ENCODE measurements at regions not wholly inside any gene's neighbourhood (a gene's known extent, or its start where the extent isn't known, plus 50 kb on each side); places are given as distances from the start of the nearest gene placed in this dataset.

DNA sequence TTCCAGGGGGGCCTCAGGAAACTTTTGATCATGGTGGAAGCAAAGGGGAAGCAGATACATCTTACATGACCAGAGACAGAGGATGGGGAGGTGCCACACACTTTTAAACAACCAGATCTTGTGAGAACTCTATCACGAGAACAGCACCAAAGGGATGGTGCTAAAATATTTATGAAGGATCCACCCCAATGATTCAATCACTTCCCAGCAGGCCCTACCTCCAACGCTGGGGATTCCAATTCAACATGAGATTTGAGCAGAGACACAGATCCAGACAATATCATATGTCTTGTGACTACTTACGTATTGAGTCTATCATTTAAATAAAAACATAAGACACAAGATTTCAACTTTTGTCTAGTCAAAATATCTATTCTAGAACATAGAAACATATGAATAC lies 351.9 kb downstream of the EPM2A start:
- no peak for DNase-seq (ENCODE audit: low spot score)

GRCh38 chr6:145384503-145384902 lies 350.8 kb downstream of the EPM2A start:
- DNase-seq (ENCODE audit: low spot score): no peak

DNA sequence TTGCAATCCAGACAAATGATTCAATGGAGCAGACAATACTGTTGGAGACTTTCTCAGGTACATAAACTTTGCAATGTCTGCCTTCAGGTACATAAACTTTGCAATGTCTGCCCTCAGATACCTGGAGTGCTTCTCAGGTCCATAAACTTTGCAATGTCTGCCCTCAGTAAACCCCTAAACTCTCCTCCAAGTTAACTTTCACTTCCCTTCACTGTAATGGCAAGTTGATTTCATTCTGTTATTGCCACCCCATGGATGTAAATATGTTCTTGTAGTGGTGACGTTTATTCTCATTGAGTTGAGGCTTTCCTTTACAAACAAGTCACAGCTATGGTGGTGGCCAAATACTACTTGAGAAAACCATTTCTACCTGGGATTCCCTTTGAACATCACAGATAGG lies 338.8 kb downstream of the EPM2A start:
- DNase-seq (ENCODE audit: low spot score): no peak

DNA sequence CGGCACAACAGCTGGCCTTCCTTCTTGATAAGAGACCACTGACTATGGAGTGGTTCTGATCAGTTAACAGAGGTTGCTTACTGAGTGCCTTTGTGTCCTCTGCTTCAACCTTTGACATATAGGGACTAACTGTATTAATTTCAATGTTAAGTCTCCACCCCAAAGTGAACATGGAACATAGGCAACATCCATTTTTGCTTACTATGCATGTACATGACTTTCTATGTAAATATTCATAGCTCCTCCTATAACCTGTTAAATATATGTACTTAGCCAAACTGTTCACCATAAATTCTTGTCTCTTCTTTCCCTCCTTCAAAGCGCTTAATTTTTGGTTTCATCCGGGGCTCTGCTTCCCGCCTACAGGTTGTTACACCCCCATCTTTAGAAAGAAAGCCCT lies 334.8 kb downstream of the EPM2A start:
- no peak for DNase-seq (ENCODE audit: low spot score)

DNA sequence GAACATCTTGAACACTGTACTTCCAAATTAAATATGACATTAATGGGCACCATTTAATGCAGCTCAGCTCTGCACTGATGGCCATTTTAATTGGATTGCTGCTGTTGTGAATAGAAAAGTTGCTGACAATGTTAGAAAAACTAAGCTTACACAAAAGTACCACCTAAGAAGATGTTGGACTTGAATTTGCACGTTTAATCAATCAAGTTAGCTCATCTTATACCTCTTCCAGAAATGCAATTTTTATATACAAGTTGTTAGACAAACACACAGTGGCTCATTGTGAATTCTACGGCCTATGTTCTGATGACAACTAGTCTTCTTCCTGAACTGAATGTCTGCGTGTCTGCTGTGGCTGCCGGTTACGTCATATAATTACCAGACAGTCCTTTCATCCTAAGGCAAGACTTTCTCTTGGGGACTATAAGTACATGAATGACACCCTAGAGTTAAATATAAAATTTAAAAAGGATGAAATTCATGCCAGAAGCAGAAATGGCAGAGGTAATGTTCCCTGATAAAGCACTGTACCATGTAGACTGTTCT lies 330.2 kb downstream of the EPM2A start:
- no peak for DNase-seq (ENCODE audit: low spot score)

GRCh38 chr6:145406783-145407182 lies 328.5 kb downstream of the EPM2A start:
- no peak for DNase-seq (ENCODE audit: low spot score)

DNA sequence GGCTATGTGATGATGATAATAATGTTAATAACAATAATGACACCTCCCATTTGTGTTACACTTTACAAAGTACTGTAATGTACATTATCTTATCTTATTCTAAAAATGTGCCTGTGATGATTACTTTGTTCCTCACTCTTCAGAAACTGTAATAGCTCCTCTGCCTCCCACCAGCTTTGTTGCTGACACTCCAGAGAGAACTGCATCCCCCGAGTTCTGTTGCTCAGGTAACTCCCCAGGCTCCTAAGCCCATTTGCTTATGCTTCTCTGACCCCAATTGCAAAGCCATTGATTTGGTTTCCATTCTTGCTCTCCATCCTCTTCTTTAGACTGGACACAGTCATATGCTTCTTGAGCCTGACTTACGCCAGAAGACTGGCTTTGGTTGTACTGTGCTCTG lies 319.7 kb downstream of the EPM2A start:
- DNase-seq (ENCODE audit: low spot score): no peak

- no peak for DNase-seq (ENCODE audit: low spot score)
These were observed 314.7 kb downstream of the EPM2A start for GRCh38 chr6:145420599-145420998.

DNA sequence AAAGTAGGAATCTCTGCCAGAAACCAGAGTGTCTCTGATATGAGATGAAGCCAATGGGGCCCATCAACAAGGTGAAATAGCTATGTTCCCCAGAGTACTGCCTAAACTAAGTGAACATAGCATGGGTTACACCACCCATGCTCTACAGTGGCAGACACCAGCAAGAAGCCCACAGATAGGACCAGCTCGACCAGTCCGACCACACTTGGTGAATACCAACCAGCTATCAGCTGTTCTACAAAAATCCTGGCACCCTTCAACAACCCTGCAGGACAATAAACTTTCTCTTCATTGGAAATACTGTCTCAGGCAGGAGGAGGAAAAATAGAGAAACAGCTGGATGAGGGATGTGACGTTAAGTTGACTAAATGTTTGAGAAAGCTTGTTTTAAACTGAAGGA lies 311.4 kb downstream of the EPM2A start:
- no peak for DNase-seq (ENCODE audit: low spot score)

DNA sequence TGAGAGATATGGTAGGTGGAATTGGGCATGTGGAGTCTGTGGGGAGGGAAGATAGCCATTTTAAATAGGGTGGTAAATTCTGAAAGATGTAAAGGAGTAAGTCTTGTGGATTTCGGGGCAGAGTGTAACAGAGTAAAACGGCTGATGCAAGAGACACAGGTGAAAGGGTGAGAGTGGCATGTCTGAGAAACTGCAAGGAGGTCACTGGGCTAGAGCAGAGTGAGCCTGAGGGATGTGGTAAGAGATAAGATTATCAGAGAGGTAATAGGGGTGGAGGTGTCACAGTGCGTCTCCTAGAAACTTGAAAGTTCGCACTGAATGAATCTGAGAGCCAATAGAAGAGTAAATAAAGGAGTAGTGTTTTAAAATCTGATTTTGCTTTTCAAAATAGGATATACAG lies 308.1 kb downstream of the EPM2A start:
- no peak for DNase-seq (ENCODE audit: low spot score)

DNA sequence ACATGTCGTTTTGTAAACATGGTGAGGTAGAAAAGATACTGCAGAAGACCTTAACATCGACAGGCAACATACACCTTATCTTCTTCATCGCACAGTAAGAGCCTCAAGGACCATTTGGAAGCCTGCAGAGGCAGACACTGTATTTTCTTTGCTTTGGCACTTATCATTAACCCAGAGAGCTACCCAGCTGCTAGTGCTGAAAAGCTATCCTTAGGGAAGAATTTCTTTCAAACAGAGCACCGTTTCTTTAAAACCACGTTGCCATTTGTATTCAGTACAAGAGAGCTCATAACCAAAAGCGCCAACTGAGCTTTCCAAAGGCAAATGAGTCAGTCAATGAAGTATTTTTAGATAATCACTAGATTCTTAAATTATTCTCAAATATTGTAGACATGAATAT lies 306.6 kb downstream of the EPM2A start:
- no peak for DNase-seq (ENCODE audit: low spot score)

DNA sequence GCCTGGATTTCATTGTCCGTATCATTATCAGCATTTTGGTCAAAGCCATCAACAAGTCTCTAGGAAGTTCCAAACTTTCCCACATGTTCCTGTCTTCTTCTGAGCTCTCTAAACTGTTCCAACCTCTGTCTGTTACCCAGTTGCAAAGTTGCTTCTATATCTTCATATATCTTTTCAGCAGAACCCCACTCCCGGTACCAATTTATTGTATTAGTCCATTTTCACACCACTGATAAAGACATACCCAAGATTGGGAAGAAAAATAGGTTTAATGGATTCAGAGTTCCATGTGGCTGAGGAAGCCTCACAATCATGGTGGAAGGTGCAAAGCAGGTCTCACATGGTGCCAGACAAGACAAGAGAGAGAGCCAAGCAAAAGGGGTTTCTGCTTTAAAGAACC lies 293.2 kb downstream of the EPM2A start:
- DNase-seq (ENCODE audit: low spot score): no peak

DNA sequence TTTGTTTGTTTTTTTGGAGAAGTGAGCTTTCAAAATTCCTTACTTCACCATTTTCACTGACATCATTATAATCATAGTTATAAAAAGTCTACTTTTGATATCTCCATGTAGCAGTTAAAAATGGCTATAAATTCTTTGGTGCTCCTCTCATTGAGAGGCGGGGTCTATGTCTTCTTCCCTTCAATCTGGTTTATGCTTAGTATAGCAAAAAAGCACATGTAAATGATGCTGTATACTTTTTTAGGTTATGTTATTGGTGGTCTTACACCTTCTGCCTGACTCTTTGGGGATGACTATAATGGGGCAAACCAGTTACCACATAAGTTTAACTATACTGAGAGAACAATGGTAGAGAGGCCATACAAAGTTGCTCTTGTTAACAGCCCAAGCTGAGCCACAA lies 289.6 kb downstream of the EPM2A start:
- DNase-seq (ENCODE audit: low spot score): no peak

- no peak for DNase-seq (ENCODE audit: low spot score)
These were observed 284.3 kb downstream of the EPM2A start for GRCh38 chr6:145451029-145451428.

GRCh38 chr6:145453376-145453775 lies 281.9 kb downstream of the EPM2A start:
- no peak for DNase-seq (ENCODE audit: low spot score)

GRCh38 chr6:145454006-145454405 lies 281.3 kb downstream of the EPM2A start:
- no peak for DNase-seq (ENCODE audit: low spot score)

DNA sequence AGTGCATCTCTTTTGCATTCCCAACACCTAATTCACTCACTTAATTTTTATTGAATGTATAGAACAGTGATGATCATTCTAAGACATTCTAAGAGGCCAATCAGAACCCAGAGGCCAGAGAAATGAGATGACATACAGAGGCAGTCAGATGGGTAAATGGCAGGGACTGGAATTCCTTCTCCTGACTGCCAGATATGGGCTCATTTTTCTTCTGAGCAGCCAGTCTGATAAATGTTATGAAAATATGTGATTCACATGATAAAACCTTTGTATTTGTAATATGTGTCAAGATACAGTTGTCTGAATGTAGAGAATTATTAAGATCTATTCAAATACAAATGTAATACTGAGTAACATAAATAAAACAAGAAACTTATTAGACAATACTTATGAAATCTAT lies 277.8 kb downstream of the EPM2A start:
- no peak for DNase-seq (ENCODE audit: low spot score)

GRCh38 chr6:145468534-145468933 lies 266.8 kb downstream of the EPM2A start:
- DNase-seq (ENCODE audit: low spot score): no peak

- no peak for DNase-seq (ENCODE audit: low spot score)
These were observed 266.3 kb downstream of the EPM2A start for GRCh38 chr6:145469021-145469420.

GRCh38 chr6:145475794-145476396 lies 259.4 kb downstream of the EPM2A start:
- no peak for DNase-seq (ENCODE audit: low spot score)

- no peak for DNase-seq (ENCODE audit: low spot score)
These were observed 255.3 kb downstream of the EPM2A start for GRCh38 chr6:145480024-145480423.

GRCh38 chr6:145483191-145483996 lies 251.9 kb downstream of the EPM2A start:
- no peak for DNase-seq (ENCODE audit: low spot score)

DNA sequence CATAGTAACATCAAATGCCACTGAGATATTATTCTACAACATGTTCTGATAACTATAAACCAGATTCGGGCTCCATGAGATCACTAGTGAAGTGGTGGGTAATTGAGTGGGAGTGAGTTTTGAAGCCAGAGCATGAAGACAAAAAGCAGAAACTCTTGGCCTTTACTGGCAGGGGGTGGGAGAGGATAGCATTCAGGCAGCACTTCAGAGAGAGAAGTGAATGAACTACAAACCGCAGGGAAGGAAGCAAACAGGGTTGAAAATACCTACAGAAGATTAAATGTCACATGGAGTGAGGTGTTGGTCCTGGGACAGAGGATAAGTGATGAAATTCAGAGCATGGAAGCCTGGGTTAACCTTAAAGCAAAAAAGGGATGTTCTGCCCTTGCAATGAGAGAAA lies 250.0 kb downstream of the EPM2A start:
- no peak for DNase-seq (ENCODE audit: low spot score)

DNA sequence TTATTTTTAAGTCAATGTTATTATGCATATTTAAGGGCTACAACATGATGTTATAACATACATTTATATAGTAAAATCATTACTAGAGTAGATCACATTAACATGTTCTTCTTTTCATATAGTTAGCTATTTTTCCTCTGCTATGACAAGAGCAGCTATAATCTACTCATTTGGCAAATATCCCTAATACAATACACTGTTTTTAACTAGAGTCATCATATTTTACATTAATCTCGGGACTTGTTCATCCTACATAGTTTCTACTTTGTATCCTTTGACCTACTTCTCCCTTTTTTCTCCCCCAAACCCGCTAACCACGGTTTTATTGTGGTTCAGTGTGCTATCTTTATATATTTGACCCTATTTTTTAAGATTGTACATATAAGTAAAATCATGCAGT lies 249.0 kb downstream of the EPM2A start:
- DNase-seq (ENCODE audit: low spot score): no peak

Measured in GM03348 (cell line).